Astrocyte (in vitro differentiated cells and primary cell): ENCODE measurements at regions not wholly inside any gene's neighbourhood (a gene's known extent, or its start where the extent isn't known, plus 50 kb on each side); places are given as distances from the start of the nearest gene placed in this dataset.

Experiments used
- DNase-seq: peaks from one replicate; pipeline ENCODE4 v3.0.0-alpha.2; 2010; ENCODE audit warnings: low read depth
- FAIRE-seq: peaks from 2 replicates; lab custom pipeline; 2011; peaks lifted over from hg19 to GRCh38; lab: Jason Lieb, UNC
- H2AFZ ChIP-seq: 2 replicates; pipeline ENCODE4 v1.6.0; 2012; ENCODE audit warnings: low read depth, low read length, inconsistent platforms
- H3K27ac ChIP-seq: 2 replicates; pipeline ENCODE4 v1.5.1; 2011; ENCODE audit warnings: low read depth, low read length, inconsistent platforms
- H3K27me3 ChIP-seq: 2 replicates; pipeline ENCODE4 v1.6.0; 2011; ENCODE audit warnings: low read length, inconsistent platforms; ENCODE audit not compliant: insufficient read depth
- H3K36me3 ChIP-seq: 2 replicates; pipeline ENCODE4 v1.5.1; 2011; ENCODE audit warnings: low read length, inconsistent platforms; ENCODE audit not compliant: insufficient read depth
- H3K4me1 ChIP-seq: 2 replicates; pipeline ENCODE4 v1.5.1; 2011; ENCODE audit warnings: low read length, inconsistent platforms; ENCODE audit not compliant: insufficient read depth
- H3K4me2 ChIP-seq: 2 replicates; pipeline ENCODE4 v1.6.0; 2012; ENCODE audit warnings: low read length, inconsistent platforms
- H3K4me3 ChIP-seq: 2 replicates; pipeline ENCODE4 v1.5.1; 2011; ENCODE audit warnings: low read depth, mild to moderate bottlenecking, low read length, inconsistent platforms; ENCODE audit not compliant: insufficient read depth
- H3K79me2 ChIP-seq: 2 replicates; pipeline ENCODE4 v1.6.0; 2012; ENCODE audit warnings: mild to moderate bottlenecking, low read length, inconsistent platforms; ENCODE audit not compliant: insufficient read depth
- H3K9ac ChIP-seq: 2 replicates; pipeline ENCODE4 v1.6.0; 2012; ENCODE audit warnings: mild to moderate bottlenecking, low read length, inconsistent platforms
- H3K9me3 ChIP-seq: 2 replicates; pipeline ENCODE4 v1.5.1; 2012; ENCODE audit warnings: low read depth, mild to moderate bottlenecking, low read length, inconsistent platforms; ENCODE audit not compliant: insufficient read depth
- H4K20me1 ChIP-seq: 2 replicates; pipeline ENCODE4 v1.6.0; 2012; ENCODE audit warnings: low read length, inconsistent platforms; ENCODE audit not compliant: insufficient read depth
- H3K27ac Mint-ChIP-seq: one replicate; pipeline ENCODE4 v1.8.0; 2021; ENCODE audit warnings: mild to moderate bottlenecking, mixed read lengths; ENCODE audit not compliant: unreplicated experiment
- H3K27me3 Mint-ChIP-seq: one replicate; pipeline ENCODE4 v1.8.0; 2021; ENCODE audit warnings: low read depth, mixed read lengths; ENCODE audit not compliant: unreplicated experiment
- H3K36me3 Mint-ChIP-seq: one replicate; pipeline ENCODE4 v1.8.0; 2021; ENCODE audit warnings: low read depth, mixed read lengths; ENCODE audit not compliant: unreplicated experiment
- H3K4me1 Mint-ChIP-seq: one replicate; pipeline ENCODE4 v1.8.0; 2021; ENCODE audit warnings: low read depth, mixed read lengths; ENCODE audit not compliant: unreplicated experiment
- H3K4me3 Mint-ChIP-seq: one replicate; pipeline ENCODE4 v1.8.0; 2021; ENCODE audit warnings: mild to moderate bottlenecking, moderate library complexity, mixed read lengths; ENCODE audit not compliant: unreplicated experiment
- H3K9me3 Mint-ChIP-seq: one replicate; pipeline ENCODE4 v1.8.0; 2021; ENCODE audit warnings: mild to moderate bottlenecking, mixed read lengths; ENCODE audit not compliant: unreplicated experiment
- EZH2 ChIP-seq: IDR thresholded peaks from 2 replicates; pipeline ENCODE4 v1.6.1; 2012; ENCODE audit warnings: mild to moderate bottlenecking, low read length, inconsistent platforms; ENCODE audit not compliant: insufficient read depth
- TF ChIP-seq, protein P1 (sequence below): IDR thresholded peaks from 2 replicates; pipeline ENCODE4 v1.5.1; 2011; ENCODE audit warnings: low read depth, mild to moderate bottlenecking, inconsistent platforms, low read length, moderate library complexity; ENCODE audit not compliant: insufficient read depth

DNA sequence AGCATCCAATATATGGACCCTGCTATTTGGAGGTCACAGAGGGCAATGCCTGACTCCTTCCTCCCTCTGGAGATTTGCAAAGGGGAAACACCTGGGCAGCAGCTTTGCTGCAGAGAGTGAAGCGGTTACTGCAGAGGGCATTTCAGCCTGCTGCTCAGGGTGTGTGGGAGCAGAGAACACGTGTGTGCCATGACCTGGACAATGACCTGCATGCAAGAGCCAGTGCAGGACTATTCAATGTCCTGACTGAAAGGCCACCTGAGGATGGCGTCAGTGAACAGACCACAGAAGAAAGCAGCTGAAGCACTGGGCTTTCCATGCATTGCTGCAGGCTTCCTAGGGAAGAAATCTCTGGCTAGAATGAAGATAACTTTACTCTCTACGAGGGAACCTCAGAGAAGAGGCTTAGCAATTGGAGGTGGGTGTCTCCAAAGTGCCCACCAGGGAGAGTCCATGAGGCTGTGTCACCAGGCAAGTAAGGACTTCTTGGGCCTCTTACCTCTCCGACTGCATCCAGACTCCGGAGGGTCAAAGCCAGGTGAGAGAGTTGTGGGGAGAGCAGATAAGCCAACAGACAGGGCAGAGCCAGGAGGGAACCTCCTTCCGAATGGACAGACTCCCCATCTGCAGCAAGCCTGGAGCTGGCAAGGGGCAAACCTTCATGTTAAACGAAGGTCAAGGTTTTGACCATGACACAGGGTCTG is 52.9 kb upstream of the PMEPA1 start:
- DNase-seq = no peak

DNA sequence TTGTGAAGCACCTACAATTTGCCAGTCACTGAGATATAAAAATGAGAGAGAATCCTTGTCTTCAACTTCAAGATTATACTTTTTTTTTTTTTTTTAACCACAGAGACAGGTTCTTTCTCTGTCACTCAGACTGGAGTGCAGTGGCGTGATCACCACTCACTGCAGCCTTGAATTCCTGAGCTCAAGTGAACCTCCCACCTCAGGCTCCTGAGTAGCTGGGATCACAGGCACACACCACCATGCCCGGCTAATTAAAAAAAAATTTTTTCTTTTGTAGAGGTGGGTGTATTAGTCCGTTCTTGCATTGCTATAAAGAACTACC is 51.6 kb upstream of the PMEPA1 start:
- no peak overlapping the region for H3K9ac ChIP-seq
- peaks cover 6% of the 10 kb centered on the region for H3K36me3 Mint-ChIP-seq
- H2AFZ ChIP-seq = no peak overlapping the region
- H3K27ac ChIP-seq = no peak overlapping the region
- no peak for TF ChIP-seq EZH2
- TF ChIP-seq, protein P1, sequence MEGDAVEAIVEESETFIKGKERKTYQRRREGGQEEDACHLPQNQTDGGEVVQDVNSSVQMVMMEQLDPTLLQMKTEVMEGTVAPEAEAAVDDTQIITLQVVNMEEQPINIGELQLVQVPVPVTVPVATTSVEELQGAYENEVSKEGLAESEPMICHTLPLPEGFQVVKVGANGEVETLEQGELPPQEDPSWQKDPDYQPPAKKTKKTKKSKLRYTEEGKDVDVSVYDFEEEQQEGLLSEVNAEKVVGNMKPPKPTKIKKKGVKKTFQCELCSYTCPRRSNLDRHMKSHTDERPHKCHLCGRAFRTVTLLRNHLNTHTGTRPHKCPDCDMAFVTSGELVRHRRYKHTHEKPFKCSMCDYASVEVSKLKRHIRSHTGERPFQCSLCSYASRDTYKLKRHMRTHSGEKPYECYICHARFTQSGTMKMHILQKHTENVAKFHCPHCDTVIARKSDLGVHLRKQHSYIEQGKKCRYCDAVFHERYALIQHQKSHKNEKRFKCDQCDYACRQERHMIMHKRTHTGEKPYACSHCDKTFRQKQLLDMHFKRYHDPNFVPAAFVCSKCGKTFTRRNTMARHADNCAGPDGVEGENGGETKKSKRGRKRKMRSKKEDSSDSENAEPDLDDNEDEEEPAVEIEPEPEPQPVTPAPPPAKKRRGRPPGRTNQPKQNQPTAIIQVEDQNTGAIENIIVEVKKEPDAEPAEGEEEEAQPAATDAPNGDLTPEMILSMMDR = no peak
- H3K36me3 ChIP-seq = no peaks in the 10 kb centered on the region
- no peak for FAIRE-seq
- no peaks in the 10 kb centered on the region for H3K27me3 ChIP-seq
- H3K27me3 Mint-ChIP-seq = peaks cover 31% of the 10 kb centered on the region
- H3K9me3 ChIP-seq = peaks cover 16% of the 10 kb centered on the region
- peaks cover 10% of the 10 kb centered on the region for H3K4me1 Mint-ChIP-seq
- peaks cover 12% of the 10 kb centered on the region for H3K9me3 Mint-ChIP-seq
- no peak overlapping the region for H3K4me2 ChIP-seq
- no peak overlapping the region for H3K27ac Mint-ChIP-seq
- no peak for DNase-seq
- H3K4me3 Mint-ChIP-seq = no peak overlapping the region
- H4K20me1 ChIP-seq = no peaks in the 10 kb centered on the region
- no peak overlapping the region for H3K4me3 ChIP-seq
- no peaks in the 10 kb centered on the region for H3K79me2 ChIP-seq
- H3K4me1 ChIP-seq = no peaks in the 10 kb centered on the region

More for the DNA sequence above, 52.9 kb upstream of the PMEPA1 start:
- no peak overlapping the region for H3K27ac Mint-ChIP-seq
- TF ChIP-seq, protein P1 = no peak
- no peak for TF ChIP-seq EZH2
- no peaks in the 10 kb centered on the region for H3K36me3 ChIP-seq
- H3K4me3 ChIP-seq = no peak overlapping the region
- peaks cover 11% of the 10 kb centered on the region for H3K9me3 ChIP-seq
- no peak overlapping the region for H3K27ac ChIP-seq
- peaks cover 12% of the 10 kb centered on the region for H3K4me1 Mint-ChIP-seq
- no peak overlapping the region for H3K9ac ChIP-seq
- no peaks in the 10 kb centered on the region for H3K4me1 ChIP-seq
- no peaks in the 10 kb centered on the region for H4K20me1 ChIP-seq
- H3K79me2 ChIP-seq = no peaks in the 10 kb centered on the region
- H3K4me2 ChIP-seq = no peak overlapping the region
- no peak for FAIRE-seq
- peaks cover 6% of the 10 kb centered on the region for H3K36me3 Mint-ChIP-seq
- H3K4me3 Mint-ChIP-seq = no peak overlapping the region
- no peak overlapping the region for H2AFZ ChIP-seq
- no peaks in the 10 kb centered on the region for H3K27me3 ChIP-seq
- H3K27me3 Mint-ChIP-seq = peaks cover 26% of the 10 kb centered on the region
- H3K9me3 Mint-ChIP-seq = peaks cover 8% of the 10 kb centered on the region

DNA sequence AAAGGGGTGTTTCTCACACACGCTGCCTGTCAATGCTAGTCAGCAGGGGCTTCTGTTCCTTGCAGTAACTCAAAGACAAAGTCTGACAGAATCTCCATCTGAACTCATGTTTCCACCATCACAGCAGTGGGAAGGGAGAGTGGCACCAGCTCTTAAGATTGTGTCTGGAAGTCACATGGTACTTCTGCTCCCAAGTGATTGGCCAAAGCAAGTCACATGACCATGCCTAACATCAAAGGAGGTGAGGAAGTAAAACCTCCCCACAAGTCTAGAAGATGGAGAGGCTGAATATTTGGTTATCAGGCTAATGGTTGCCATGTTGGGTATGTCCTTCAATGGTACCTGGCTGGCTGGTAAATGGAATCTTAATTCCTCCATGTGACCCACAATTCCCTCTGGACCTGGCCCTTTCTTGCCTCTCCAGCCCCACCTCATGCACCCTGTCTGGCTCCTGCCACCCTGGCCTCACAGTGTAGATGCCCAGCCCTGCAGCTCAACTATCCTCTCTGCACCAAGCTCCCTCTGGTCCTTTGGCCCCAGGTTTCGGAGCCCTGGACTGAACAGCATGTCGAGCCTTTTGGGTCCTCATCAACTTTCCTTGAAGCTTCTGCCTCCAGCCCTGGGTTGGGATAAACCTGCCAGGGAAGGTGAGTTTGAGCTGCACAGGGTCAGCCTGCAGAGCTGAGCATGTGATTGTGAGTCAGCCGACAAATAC is 51.0 kb upstream of the PMEPA1 start:
- TF ChIP-seq, protein P1 = no peak
- TF ChIP-seq EZH2 = no peak
- DNase-seq (no peak), FAIRE-seq (no peak)
- H3K36me3 Mint-ChIP-seq = peaks cover 6% of the 10 kb centered on the region
- Histone ChIP-seq H3K27ac (no peak overlapping the region), H3K9me3 (peaks cover 16% of the 10 kb centered on the region), H3K4me2 (no peak overlapping the region), H3K27me3 (no peaks in the 10 kb centered on the region), H3K79me2 (no peaks in the 10 kb centered on the region), H2AFZ (no peak overlapping the region), H3K4me3 (no peak overlapping the region), H3K36me3 (no peaks in the 10 kb centered on the region), H4K20me1 (no peaks in the 10 kb centered on the region), H3K4me1 (no peaks in the 10 kb centered on the region), H3K9ac (no peak overlapping the region)
- H3K27ac Mint-ChIP-seq = no peak overlapping the region
- H3K4me3 Mint-ChIP-seq = no peak overlapping the region
- H3K4me1 Mint-ChIP-seq = peaks cover 10% of the 10 kb centered on the region
- H3K27me3 Mint-ChIP-seq = peaks cover 34% of the 10 kb centered on the region
- peaks cover 14% of the 10 kb centered on the region for H3K9me3 Mint-ChIP-seq
